Stimulated activated CD8-positive, alpha-beta memory T cell treated with anti-CD3 and anti-CD28 coated beads, Interleukin-4, amount 100 ng/mL, for 48 hours (primary cell): ENCODE measurements at regions not wholly inside any gene's neighbourhood (a gene's known extent, or its start where the extent isn't known, plus 50 kb on each side); places are given as distances from the start of the nearest gene placed in this dataset.

Experiments used
- DNase-seq: peaks from one replicate; pipeline ENCODE4 v3.0.0-alpha.2; 2020

DNA sequence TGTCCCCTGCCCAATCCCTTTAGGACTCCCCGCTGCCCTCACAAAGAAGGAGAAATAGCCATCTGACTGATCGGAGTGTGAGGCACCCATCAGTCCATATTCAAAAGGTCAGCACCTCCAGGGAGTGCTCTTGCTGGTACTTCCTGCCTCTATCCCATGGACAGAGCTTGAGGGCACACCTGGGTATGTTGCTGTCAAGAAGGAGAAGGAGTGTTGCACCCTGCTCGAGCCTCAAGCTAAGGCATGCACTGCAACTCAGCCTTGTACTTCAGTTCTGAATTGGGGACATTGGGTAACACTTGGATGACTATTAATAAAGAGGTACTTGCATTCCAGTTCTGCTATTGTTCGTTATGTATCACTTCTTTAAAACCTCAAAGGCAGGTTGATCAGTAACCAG, 190.3 kb upstream of the ZC3H12A start:
- no peak for DNase-seq

DNA sequence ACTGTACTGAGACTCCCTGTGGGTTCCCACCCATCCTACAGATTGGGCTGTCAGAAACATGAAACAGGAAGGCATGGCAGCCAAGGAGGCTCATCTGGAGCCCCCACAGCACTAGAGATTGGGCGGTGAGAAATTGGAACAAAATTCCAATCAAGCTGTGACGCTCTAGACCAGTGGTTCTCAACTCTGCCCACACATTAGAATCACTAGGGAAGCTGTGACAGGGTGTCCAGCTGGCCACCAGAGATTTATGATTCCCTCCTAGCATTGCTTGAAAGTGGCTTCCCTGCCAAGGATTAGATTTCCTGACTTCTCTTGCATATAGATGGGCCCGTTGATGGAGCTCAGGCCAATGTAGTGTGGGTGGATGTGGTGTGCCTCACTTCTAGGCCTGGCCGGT, 187.5 kb upstream of the ZC3H12A start:
- DNase-seq = no peak

DNA sequence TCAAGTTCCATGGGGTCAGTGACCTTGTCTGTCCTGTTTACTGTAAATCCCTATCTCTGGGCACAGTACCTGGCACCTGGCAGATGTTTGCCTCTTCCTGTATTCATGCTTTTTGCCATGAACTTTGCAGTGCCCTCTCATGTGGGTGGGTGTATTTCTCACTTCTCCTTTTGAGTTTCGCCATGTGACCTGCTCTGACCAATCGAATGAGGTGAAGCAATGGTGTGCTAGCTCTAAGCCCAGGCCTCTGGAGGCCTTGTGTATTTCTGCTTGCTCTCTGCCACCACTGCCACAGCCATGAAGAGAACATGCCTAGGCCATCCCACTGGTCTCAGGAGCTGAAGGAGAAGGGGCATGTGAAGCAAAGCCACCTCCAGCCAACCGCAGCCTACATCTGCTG, 185.5 kb upstream of the ZC3H12A start:
- DNase-seq = peak; percentile 24

DNA sequence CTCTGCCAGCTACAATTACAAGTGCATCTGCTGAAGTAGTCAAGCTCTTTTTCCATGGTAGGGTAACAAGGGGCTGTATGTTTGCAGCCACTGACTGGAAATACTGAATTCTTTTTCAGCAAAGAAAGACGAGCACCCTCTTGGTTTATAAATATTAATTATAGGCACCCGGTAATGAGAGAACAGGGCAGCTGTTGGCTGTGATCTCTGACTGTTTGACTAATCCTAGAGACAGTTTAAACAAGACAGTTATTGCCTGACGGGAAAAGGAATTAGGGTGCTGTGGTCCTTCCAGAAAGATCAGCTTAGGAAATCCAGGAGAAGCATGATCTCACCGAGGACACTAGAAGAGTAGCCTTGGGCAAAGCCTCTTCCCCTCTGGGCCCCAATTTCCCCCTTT, 183.7 kb upstream of the ZC3H12A start:
- DNase-seq = no peak

DNA sequence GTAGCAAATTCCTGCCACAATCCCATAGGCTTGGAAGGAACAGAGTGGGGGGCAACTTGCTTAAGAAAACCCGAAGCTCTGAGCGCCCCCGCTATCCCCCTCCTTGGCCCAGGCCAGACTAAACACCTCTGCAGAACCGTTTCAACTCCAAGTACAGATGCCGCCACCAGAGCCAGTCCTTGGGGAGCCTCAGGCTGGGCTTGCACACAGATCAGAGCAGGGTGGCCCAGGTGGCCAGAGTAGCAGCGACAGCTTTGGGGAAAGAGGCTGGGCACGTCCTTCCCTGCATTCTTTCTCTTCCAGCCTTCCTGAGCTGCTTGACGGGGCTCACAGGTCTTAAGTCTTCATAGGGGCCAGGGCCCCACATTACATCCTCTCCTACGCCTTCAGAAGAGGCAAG, 181.6 kb upstream of the ZC3H12A start:
- DNase-seq = no peak

DNA sequence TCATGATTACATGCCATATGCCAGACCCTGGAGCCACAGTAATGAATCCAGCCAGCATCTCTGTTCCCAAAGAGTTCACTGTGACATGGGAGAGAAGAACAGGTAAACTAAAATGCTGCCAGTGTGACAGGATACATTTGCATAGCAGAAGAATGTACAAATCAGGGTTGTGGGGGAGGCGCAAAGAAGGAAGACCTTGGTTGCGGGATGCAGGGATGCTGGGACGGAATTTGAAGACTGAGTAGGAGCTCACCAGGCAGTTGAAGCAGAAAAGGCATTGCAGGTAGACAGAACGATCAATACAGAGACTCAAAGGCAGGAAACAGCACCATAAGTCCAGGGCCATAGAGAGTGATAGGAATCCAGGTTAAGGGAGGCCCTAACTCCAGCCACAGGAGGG, 180.3 kb upstream of the ZC3H12A start:
- DNase-seq = no peak

DNA sequence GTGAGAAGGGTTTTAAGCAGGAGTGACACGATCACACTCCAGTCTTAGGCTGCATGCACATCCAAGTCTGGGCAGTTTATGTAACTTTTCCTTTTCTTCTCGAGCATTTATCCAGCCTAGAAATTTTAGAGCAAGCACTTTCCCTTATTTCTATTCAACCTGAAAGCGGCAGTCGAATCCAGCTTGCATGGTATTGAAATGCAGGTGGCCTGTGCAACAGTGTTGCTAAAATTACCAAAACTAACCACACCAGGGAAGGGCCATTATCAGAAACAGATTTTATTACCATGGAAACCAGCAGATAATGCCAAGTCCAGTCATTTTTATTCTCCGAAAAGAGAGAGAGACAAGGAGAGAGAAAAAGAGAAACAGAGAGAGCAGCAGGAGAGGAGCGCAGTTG, 179.9 kb upstream of the ZC3H12A start:
- no peak for DNase-seq

DNA sequence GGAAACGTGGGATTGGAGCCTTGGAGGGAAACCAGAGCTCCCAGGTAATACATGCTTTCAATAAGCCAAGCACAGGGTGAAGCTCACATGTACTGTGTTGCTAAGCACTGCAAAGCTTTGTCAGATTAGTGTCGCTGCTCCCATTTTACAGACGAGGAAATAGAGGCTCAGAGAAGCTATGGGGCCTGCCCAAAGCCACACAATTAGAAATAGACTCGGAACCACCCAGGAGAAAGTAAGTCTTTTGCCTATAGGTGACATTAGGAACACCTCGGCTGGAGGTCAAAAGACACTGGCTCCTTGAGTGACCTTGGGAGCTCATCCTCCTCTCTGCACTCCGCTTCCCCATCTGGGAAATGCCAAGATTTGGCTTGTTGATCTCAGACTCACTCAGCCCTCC, 175.6 kb upstream of the ZC3H12A start:
- no peak for DNase-seq

DNA sequence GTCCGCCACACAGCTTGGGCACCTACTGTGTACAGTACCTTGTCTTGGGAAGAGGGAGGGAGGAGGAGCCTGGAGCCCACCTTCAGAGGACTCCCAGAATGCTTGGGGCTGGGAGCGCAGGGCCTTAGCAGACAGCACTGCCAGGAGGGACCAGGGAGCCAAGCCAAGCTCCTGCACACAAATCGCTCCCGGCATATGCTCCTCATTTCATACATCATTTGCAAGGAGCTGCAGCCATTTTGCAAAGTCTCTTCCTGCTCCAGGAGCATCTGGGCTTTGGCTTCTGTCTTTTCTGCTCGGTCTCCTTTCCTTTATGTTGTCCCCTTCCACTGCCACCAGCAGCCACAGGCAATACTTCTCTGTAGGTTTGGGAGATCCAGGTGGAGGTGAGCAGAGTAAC, 175.2 kb upstream of the ZC3H12A start:
- DNase-seq = no peak

DNA sequence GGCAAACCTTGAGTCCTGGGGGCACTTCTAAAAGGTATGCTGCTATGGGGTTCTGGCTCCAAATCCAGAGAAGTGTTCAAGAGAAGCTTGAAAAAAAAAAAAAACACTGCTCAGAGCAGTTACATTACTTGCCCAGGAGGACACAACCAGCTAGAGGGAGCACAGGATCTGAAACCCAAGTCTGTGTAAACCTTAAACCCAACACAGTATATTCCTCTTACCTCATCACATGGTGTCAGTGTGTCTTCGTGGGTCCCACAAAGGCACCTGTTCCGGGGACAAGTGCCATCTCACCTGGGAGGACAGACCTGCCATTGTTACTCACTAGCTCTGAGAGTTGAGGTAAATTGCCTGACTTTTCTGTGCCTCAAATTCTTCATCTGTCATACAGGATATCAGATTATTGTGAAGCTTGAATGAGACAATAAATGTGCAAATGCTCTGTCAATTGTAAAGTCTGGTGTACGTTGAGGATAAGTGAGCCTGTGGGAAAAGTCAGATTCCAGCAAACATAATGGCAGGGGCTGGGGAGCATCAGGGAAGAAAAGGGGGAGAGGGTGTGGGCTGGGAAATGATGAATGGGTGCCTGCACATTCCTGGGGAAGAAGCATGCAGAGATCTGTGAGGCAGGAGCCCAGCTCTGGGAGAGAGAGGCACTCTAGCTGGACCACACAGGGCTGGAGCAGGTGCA, 170.4 kb upstream of the ZC3H12A start:
- DNase-seq = no peak

DNA sequence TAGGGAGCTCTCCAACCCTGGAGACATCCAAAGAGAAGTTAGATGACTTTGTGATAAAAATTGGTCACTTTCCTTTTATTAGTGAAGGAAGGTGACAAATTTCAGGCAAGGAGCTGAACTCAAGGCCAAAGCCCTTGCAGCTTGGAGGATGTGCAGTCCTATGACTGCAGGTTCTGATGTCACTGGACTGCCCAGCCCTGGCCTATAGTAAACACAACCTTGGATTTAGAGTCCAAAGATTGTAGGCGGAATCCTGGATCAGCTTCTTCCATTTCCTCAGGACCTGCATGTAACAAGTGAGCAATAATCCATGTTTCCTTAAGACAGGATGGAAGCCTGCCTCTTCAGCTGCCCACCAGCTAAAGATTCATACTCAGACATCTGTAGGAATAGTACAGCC, 169.3 kb upstream of the ZC3H12A start:
- no peak for DNase-seq

DNA sequence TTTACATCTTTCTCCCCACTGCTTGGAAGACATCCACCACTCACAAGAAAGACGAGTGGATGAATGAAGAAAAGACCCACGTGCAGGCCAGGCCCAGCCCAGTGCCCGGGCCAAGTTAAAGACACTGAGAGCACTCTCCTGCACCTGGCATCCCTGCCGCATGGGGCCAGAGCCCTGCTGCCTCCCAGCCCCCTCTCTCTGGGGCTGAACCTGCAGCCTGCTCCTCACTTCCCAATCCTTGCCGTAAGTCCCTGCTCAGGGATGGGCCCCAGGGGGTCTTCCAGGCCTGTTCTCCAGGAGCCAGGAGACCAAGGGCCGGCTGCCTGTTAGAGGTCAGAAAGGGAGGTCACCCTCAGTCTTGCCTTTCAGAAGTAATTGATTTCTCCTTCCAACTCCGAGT, 168.5 kb upstream of the ZC3H12A start:
- DNase-seq = no peak

DNA sequence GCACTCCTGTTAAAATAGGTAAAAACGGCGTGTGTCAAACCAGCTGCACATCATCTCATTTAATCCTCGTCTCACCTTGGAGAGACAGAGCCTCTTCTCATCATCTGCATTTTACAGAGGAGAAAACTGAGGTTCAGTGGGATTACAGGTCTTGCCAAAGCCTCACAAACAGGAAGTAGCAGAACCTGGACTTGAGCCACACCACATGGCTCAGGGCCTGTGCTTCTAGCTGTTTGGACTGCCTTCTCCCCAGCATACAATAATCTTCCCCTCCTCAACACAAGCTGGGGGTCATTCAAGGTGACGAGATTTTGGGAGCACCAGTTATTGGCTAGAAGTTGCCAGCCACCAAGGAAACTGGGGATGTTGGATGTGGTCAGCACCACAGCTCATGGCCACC, 167.9 kb upstream of the ZC3H12A start:
- DNase-seq = no peak

DNA sequence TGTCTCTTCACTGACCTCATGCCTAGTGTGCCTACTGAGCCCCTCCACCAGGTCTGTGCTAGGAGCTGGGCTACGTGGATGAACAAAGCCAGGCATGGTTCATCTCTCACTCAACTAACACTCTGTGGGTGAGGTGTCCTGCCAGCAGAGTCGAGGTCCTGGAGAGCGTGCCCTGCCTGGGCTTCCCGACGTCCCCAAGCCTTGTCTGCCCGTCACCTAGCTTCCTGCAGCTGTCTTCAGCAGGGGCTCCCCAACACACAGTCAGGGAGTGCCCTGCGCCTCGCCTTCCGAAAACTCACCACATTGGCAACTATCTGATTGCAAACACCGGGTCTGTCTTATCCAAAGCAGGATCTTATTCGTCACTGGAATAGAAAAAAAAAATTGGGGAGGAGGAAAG, 167.5 kb upstream of the ZC3H12A start:
- no peak for DNase-seq

DNA sequence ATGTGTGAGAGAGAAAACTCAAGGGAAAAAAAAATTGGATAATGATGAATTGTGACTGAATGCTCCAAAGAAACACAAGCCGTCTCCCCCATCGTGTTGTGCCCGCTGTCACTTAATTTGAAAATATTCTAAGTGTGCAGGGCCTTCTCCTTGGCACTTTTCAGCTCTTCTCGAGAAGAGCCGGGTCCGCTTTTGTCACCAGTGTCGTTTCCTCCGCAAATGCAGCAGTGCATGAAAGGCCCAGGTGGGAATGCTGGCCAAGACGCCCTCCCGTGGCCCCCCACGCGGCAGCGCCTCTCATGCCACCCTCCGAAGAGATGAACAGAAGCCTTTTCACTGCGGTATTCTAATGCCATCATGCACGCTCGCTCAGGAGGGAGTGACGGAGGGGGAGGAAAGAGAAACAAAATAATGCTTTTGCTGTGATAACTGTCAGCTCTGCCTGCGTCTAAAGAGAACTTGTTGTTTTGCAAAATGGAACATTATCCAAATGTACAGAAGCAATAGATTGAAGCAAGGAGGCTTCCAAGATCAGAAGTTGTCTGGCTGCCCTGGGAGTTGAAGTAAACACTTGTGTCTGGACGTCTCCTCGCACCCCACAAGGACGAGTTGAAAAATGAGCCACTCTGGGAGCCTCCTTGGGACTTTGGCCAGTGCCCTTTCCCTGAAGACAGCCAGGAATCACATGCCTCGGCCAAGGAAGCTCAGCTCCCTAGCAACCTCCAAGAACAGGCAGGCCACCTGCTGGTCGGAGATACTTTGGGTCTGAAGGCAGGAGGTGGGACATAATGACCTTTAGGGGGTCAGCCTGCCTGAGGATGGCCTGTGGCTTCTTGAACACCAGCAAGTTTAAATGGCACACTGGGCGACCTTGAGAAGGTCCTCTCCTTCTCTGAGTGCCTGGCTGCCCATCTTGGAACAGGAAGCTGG, 166.1 kb upstream of the ZC3H12A start:
- no peak for DNase-seq

DNA sequence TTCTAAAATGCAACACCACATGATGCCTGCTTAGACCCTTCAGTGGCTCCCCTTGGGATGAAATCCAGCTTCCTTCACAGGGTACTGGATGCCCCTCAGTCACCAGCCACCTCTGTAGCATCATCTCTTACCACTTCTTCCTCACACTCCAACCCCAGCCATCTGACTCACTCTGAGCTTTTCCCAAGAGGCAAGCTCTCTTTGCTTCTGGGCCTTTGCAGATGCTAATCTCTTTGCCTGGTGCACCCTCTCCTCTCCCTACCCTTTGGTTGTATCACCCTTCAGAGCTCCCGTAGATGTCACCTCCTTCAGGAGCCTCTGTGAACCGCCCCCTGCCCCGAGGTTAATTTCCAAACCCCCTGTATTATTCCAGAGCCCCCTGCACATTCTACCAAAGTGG, 164.8 kb upstream of the ZC3H12A start:
- DNase-seq = no peak

DNA sequence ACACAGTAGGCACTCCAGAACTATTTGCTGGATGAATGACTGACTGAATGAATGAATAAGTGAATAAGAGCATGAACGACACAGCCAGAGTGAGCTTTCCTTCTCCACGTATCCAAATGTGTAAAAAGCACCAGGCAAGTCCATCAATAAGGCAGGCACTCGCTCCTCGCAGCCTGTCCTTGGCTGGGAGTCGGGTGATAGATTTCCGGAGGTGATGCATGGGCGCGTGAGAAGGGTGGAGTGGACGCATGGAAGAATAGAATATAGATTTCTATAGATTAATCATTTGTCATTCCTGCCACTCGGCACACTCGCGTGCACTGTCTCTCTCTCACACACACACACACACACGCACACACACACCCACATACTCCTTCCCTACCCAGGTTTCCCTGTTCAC, 164.3 kb upstream of the ZC3H12A start:
- no peak for DNase-seq

DNA sequence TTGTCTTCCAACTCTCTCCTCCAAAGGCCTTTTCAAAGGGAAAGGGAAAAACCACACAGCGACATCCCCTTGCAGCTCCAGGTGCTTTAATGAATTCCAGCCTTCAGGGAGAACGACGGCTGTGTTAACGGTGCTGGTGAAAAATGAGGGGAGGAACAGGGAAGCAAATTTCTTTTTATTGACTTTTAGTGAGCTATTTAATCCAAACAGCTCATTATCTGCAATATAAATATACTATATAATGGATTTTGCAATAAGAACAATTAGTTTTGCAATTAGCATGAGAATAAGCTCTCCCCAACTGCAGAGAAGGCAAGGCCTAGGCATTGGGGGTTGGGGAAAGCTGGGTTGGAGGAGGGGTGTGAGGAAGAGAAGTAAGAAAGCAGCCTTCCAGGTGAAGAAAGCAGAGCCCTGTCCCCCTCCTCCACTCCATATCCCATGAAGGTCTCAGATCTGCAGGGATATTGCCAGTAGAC, 159.0 kb upstream of the ZC3H12A start:
- no peak for DNase-seq

DNA sequence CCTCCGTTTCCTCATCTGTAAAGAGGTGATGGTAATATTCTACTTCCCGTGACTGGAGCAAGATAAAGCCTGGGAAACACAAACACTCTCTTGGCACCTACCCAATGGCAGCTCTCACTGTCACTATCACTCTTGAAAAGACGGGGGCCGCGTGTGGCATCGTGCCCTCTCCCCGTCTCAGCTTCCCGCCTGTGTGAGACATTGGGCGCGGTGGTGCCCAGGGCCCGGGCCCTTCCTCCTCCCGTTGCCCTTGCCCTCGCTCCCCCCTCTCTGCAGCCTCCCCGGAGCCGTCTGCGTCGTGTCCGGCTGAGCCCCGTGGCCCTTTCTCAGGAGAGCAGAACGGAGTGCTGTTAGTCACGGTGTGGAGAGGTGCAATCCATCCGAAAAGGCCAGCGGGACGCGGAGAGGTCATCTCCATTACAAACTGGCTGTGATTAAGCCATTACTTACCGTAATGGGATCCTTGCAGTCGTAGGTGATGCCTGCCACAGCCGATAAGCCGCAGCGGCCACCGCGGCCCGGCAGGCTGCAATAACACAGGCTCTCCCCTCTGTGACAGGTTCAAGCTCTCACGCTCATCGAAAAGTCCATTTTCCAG, 156.4 kb upstream of the ZC3H12A start:
- no peak for DNase-seq

DNA sequence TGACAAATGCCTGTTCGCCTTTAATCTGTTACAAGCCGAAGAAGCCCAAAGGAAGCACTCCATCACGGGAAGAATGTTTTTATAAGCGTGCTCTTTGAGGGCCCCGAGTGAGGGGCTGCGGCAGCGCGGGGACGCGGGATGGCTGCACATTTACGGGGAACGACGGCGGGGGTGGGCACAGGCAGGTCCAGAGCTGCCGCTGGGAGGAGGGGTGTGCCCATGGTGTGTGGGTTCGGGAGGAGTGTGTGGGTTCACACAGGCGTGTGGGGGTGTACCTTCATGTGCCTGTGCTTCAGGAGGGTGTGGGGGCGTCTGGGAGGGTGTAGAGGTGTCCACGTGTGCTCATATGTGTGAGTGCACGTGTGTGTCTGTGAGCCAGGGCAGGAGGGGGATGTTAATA, 155.9 kb upstream of the ZC3H12A start:
- DNase-seq = no peak

DNA sequence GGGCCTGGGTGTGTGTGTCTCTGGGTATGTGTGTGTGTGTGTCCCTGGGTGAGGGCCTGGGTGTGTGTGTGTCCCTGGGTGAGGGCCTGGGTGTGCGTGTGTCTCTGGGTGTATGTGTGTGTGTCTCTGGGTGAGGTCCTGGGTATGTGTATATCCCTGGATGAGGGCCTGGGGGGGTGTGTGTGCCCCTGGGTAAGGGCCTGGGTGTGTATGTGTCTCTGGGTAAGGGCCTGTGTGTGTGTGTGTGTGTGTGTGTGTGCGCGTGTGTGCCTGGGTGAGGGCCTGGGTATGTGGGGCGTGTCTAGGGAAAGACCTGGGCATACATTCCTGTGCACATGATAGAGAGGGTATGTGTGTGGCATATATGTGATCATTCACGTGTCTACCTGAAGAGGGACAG, 155.1 kb upstream of the ZC3H12A start:
- DNase-seq = no peak

DNA sequence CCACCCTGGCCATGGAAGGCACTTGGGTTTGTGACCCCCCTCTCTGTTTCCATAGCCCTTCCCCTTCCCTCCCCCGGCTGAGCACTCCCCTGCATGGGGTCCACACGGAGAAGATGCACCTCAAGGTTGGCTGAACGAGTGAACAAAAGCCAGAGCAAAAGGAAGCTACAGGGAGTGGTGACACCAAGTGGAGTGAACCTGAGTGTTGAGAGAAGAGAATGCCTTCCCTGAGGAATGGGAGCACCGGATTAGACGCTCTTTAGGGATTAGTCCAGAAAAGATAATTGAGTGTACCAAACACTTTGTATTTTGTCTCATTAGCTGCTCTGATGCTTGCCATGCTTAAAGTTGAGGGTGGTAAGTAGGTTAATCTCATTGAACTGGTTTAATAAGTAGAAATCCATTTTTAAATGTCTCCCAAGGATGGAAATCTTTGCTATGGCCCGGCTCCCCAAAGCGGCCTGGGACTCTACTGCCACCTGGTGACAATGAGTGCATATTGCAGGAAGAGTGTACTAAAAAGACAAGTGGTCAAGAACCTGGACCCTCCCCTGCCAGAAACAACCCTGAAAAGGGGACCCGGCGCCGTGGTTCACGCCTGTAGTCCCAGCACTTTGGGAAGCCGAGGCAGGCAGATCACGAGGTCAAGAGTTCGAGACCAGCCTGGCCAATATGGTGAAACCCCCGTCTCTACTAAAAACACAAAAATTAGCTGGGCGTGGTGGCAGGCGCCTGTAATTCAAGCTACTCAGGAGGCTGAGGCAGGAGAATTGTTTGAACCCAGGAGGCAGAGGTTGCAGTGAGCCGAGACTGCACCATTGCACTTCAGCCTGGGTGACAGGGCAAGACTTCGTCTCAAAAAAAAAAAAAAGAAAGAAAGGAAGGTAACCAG, 150.6 kb upstream of the ZC3H12A start:
- peak; percentile 48 for DNase-seq

DNA sequence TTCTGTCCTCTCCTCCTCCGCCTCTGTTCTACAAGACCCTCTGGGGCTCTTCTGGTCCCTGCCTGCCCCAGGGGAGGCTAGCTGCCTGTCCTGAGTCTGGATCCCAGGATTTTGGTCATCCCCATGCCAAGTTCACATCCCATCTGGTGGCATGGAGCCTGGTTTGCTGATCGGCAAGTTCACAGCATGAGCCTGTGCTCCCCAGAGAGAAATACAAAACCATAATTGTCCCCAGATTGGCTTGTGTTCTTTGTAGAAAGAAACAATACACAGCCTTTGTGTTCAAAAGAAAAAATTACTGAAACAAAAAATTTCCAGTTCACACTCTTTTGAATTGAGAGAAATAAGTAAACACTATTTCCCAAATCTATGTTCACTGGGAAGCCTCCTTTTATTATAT, 149.4 kb upstream of the ZC3H12A start:
- no peak for DNase-seq
